Sigmoid colon (tissue), 4 donors: ENCODE measurements at regions not wholly inside any gene's neighbourhood (a gene's known extent, or its start where the extent isn't known, plus 50 kb on each side); places are given as distances from the start of the nearest gene placed in this dataset.

Source experiments
- CTCF ChIP-seq, 4 experiments: fragments of 450-650 bp in 3 of 4; fragments of 200-600 bp in 1 of 4; IDR thresholded peaks; one replicate each; pipeline ENCODE4 v1.5.1; 2016 to 2019; ENCODE audit warnings: antibody characterized with exemption in 4 of 4, mild to moderate bottlenecking in 3 of 4, moderate library complexity in 2 of 4
- EP300 ChIP-seq, 4 donors: sonication (generic); formaldehyde crosslinking; IDR thresholded peaks; one replicate each; pipeline ENCODE4 v1.6.1; 2017; ENCODE audit warnings: antibody characterized with exemption in 4 of 4
- POLR2A ChIP-seq, 2 donors: fragments of 450-650 bp; IDR thresholded peaks; one replicate each; pipeline ENCODE4 v1.6.1; 2016; ENCODE audit warnings: antibody characterized with exemption in 2 of 2, mild to moderate bottlenecking in 2 of 2, moderate library complexity in 2 of 2

- TF ChIP-seq CTCF (IDR thresholded peaks at IDR 0.05) (no peak), POLR2A (IDR thresholded peaks at IDR 0.05) (no peak), EP300 (IDR thresholded peaks at IDR 0.05) (no peak)
Observed at GRCh38 chr1:30260318-30260717, 463.1 kb downstream of the MATN1 start.
